Glomerular endothelial cell (primary cell): ENCODE measurements at regions not wholly inside any gene's neighbourhood (a gene's known extent, or its start where the extent isn't known, plus 50 kb on each side); places are given as distances from the start of the nearest gene placed in this dataset.
A peak's percentile ranks its signal among the peaks of the same experiment; 100 is the strongest.
"Not testable (repeated sequence)": the region's sequence is repeated elsewhere in the genome, so short reads cannot be mapped to it uniquely, and the experiment has no call there.

ENCODE experiments used
- DNase-seq: peaks from one replicate; pipeline ENCODE4 v3.0.0-alpha.2; 2011; ENCODE audit warnings: low read depth, low spot score; ENCODE audit errors: extremely low read depth

DNA sequence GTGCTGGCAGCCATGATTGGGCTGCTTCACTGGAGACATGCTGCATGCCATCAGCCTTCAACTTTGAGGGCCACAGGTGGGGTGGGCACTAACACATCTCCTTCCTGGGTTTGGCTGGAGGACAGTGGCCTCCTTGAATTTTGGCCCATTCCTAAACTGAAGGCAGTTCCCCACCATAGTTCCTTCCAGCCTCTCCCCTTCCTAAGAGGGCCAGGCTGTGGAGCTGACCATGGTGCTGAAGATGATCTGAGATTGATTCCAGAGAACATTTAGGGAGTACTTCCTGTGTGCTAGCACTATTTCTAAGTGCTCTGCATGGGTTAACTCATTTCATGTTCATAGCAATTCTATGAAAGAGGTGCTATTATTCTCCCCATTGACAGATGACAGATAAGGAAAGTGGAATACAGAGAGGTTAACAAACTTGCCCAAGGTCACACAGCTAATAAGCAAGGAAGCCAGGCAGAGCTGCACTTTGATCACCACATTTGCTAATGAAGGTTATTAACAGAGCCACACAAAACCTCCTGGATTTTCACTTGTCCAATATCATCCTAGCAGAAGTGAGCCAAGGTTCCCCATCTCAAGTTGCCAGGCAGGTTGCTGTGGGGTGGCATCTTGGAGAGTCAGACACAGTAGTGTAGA lies 175.3 kb downstream of the ZIC5 start:
- DNase-seq: peak; percentile 2

DNA sequence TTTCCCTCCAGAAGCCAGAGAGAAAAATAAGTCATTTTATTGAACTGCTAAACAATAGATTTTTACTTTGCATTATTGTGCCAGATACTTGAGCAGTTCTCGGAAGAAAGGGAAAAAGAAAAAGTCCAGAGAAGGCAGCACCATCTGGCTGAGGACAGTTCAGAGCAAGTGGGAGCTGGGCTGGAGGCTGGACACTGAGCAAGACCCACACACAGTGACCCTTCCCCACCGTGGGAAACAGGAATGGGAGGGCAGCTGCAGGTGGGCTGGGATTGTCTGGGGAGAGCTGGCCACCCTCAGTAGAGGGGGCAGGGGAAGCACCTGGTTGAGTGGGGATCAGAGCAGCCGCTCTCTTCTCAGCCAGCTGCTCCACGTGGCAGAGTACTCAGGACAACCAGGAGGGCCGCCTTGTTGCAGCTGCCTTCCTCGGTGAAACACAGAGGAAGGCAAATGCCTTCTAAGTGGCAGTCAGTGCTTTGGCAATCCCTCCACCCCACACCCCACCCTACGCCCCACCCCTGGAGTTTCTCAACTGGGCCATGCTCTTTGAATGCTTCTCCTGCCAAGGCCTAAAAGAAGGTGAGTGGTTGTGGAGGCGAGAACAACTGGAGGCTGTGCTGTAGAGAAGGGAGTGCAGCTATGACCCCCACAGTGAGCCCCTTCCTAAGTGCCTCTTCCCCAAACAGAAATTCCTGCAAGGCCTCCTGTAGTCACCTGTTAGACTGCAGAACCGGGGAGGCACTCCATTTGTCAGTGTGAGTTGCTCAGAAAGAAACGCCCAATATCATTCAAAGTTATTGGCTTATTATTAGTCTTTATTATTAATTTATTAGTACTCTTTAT lies 179.3 kb downstream of the ZIC5 start:
- no peak for DNase-seq

- no peak for DNase-seq
These were observed 188.9 kb downstream of the ZIC5 start for GRCh38 chr13:99782669-99783068.

- DNase-seq: no peak
These were observed 193.1 kb downstream of the ZIC5 start for GRCh38 chr13:99778500-99778899.

GRCh38 chr13:99777873-99778272 lies 193.7 kb downstream of the ZIC5 start:
- DNase-seq: no peak

GRCh38 chr13:99774644-99775043 lies 196.9 kb downstream of the ZIC5 start:
- no peak for DNase-seq

- no peak for DNase-seq
These were observed 202.6 kb downstream of the ZIC5 start for GRCh38 chr13:99768986-99769385.

GRCh38 chr13:99766641-99767045 lies 204.9 kb downstream of the ZIC5 start:
- no peak for DNase-seq

DNA sequence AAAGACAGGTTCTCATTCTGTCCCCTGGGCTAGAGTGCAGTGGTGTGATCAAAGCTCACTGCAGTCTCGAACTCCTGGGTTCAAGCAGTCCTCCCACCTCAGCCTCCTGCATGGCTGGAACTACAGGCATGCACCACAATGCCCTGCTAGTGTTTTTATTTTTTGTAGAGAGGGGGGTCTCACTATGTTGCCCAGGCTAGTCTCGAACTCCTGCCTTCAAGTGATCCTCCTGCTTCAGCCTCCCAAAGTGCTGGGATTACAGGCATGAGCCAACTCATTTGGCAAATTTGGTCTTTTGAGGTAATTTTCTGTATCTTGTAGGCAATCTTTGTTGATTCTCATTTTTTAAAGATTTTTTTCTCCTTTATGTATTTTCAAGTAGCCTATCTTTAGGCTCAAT lies 205.7 kb downstream of the ZIC5 start:
- no peak for DNase-seq

GRCh38 chr13:99760456-99760855 lies 211.1 kb downstream of the ZIC5 start:
- DNase-seq: no peak

- no peak for DNase-seq
These were observed 212.4 kb downstream of the ZIC5 start for GRCh38 chr13:99759163-99759552.

DNA sequence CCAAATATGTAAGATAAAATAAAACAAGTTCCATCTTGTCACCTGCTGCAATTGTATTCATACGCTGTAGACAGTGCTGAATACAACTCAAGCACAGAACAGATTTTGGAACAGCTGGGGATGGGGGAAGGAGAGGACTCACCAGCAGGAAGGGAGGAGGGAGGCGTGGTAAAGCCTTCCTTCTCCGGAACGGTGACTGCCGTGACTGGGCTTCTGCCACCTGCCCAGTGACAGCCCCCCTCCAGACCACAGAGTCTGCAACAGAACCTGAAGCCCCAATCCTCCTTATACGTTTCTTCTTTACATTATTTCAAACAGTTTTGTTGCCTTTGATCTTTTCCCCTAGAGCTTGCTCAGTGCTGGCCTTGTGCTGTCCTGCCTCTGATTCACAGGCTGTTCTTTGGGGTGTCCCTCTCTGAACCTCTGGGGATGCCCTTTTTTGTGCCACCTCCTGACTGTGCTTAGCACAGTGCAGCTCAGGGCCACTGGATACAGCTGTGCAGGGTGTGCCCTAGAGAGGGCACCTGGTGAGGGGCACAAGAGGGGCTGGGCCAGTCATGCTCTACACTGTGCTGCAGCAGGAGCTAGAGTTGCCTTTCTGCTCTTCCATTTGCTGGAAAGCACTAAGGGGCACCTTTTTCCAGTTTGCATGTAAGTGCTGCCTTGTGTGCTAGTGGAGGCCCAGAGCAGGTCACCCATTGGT lies 213.0 kb downstream of the ZIC5 start:
- no peak for DNase-seq

GRCh38 chr13:99757756-99758459 lies 213.7 kb downstream of the ZIC5 start:
- DNase-seq: no peak

- no peak for DNase-seq
These were observed 215.3 kb downstream of the ZIC5 start for GRCh38 chr13:99756281-99756680.

DNA sequence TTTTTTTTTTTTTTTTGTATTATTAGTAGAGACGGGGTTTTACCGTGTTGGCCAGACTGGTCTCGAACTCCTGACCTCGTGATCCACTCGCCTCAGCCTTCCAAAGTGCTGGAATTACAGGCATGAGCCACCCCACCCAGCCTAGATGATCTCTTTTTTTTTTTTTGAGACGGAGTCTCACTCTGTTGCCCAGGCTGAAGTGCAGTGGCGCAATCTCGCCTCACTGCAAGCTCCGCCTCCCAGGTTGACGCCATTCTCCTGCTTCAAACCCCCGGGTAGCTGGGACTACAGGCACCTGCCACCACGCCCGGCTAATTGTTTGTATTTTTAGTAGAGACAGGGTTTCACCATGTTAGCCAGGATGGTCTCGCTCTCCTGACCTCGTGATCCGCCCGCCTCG lies 216.8 kb downstream of the ZIC5 start:
- DNase-seq: not testable (repeated sequence)

GRCh38 chr13:99752373-99752772 lies 219.2 kb downstream of the ZIC5 start:
- no peak for DNase-seq

DNA sequence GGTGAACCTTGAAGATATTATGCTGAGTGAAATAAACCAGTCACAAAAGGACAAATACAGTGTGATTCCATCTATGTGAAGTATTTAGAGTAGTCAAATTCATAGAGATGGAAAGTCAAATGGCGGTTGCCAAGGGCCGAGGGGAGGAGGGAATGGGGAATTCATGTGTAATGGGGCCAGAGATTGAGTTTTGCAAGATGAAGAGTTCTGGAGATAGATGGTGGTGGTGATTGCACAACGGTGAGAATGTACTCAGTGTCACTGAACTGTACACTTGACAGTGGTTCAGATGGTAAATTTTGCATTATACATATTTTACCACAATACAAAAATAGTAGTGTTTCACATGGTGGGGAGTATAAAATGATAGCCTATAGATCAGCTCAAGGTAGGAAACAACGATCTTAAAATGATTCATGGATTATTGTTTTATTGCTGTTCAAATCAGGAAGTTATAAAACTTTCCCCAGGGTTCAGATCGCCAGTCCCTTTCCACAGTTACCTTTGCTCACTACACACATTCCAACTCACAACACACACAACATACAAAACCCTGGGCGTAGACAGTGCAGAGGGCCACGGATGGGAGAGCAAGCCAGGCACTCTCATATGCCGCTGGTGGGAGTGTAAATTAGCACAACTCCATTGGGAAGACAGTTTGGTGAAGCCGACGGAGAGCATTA lies 219.9 kb downstream of the ZIC5 start:
- no peak for DNase-seq

- DNase-seq: no peak
These were observed 220.6 kb downstream of the ZIC5 start for GRCh38 chr13:99750951-99751350.

DNA sequence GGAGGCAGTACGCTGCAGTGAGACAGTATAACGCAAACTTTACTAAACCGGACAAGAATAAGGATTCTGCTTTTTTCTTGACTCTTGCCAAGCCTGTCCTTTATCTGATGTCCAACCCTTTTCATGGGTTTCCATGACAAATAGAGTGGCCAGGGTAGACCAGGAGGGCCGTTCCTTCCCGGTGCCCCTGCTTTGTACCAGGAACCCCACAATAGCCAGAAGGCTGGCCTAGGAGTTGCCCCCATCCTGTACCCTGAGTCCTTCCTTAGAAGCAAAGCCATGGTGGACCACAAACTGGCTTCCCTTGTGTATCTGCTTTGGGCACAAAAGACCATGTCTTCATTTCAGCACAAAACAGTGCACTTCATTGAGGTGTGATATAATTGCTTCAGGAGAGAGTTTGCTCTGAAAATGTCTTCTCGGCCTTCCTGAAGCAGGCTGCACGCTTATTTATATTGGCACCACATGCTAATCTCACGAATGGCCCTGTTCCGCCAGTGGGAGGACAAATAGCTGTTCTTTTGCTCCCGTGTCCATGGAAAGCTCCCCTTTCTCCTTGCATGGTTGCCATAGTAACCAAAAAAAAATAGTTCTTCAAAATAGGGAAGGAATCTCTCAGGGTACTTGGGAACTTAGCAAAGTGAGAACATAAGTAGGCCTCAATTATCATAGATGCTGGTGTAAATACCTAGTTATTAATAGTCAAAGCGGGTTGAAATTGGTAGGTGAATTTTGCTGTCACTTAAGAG lies 222.1 kb downstream of the ZIC5 start:
- DNase-seq: no peak

DNA sequence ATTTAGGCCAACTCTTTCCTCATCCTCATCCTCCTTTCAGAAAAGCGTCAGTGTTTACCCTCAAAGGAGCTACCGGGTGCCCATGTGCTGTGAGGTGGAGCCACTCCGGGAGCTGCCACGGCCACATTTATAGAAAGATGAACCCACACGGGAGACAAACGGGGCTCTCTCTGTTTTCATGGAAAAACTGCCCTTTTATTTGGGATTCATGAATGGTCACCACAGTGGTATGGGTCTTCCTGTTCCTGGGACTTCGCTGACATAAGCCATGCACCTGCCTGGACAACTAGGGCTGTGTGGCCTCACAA lies 224.2 kb downstream of the ZIC5 start:
- DNase-seq: no peak
